ENCODE measurements at regions not wholly inside any gene's neighbourhood (a gene's known extent, or its start where the extent isn't known, plus 50 kb on each side); places are given as distances from the start of the nearest gene placed in this dataset.

DNA sequence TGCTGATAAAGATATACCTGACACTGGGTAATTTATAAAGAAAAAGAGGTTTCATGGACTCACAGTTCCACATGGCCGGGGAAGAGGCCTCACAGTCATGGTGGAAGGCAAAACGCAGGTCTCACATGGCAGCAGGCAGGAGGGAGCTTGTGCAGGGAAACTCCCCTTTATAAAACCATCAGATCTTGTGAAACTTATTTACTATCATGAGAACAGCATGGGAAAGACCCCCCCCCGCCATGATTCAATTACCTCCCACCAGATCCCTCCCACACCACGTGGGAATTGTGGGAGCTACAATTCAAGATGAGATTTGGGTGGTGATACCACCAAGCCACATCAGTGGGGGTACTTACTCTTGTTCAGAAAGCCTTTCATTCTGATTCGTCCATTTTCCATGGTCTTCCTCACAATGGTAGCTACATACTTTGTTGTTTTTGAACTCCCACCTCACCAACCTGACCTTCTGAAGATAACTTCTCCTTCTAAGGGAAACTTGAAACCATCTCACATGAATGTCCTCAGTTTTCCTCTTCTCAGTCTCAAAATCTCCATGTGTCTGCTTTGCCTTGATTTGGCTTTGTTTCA is 275.6 kb upstream of the PROK2 start:
- no peaks in the 10 kb centered on the region for H4K20me1 ChIP-seq (ENCODE audit: insufficient read depth)
- no peaks in the 10 kb centered on the region for H3K79me2 ChIP-seq (ENCODE audit: low read depth)
- H3K27ac ChIP-seq, result no peak overlapping the region
- H2AFZ ChIP-seq, result no peak overlapping the region
- no peaks in the 10 kb centered on the region for H3K36me3 ChIP-seq (ENCODE audit: low read depth)
- intact Hi-C loops (cut with micrococcal nuclease; ENCODE audit: unreplicated experiment), result no loop called here
- DNase-seq, result no peak
- H3K4me3 ChIP-seq, result no peak overlapping the region
- H3F3A ChIP-seq (ENCODE audit: insufficient read depth, low read depth), result no peaks in the 10 kb centered on the region
- no TSS peak for BruUV-seq (replicated peaks)
- ChIA-PET POLR2A (ENCODE audit: unreplicated experiment) (no interaction called here), CTCF (no interaction called here)
- H3K9me3 ChIP-seq (ENCODE audit: insufficient read depth, low read depth), result no peaks in the 10 kb centered on the region
- no peaks in the 10 kb centered on the region for H3K9me2 ChIP-seq (ENCODE audit: insufficient read depth)
- H3K4me1 ChIP-seq (replicated peaks; ENCODE audit: insufficient read depth), result no peaks in the 10 kb centered on the region
- TF ChIP-seq, protein P1, sequence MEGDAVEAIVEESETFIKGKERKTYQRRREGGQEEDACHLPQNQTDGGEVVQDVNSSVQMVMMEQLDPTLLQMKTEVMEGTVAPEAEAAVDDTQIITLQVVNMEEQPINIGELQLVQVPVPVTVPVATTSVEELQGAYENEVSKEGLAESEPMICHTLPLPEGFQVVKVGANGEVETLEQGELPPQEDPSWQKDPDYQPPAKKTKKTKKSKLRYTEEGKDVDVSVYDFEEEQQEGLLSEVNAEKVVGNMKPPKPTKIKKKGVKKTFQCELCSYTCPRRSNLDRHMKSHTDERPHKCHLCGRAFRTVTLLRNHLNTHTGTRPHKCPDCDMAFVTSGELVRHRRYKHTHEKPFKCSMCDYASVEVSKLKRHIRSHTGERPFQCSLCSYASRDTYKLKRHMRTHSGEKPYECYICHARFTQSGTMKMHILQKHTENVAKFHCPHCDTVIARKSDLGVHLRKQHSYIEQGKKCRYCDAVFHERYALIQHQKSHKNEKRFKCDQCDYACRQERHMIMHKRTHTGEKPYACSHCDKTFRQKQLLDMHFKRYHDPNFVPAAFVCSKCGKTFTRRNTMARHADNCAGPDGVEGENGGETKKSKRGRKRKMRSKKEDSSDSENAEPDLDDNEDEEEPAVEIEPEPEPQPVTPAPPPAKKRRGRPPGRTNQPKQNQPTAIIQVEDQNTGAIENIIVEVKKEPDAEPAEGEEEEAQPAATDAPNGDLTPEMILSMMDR (conservative IDR thresholded peaks at IDR 0.05), result no peak
- no peak for TF ChIP-seq EZH2 (IDR thresholded peaks at IDR 0.05; ENCODE audit: low read depth)
- no peaks in the 10 kb centered on the region for H3K27me3 ChIP-seq (ENCODE audit: insufficient read depth, low read depth)
- no peak overlapping the region for H3K4me2 ChIP-seq

- Histone ChIP-seq H3K4me2 (no peak overlapping the region), H3K9me2 (ENCODE audit: insufficient read depth) (no peaks in the 10 kb centered on the region), H3K79me2 (ENCODE audit: low read depth) (no peaks in the 10 kb centered on the region), H3K9me3 (ENCODE audit: insufficient read depth, low read depth) (no peaks in the 10 kb centered on the region), H3K27me3 (ENCODE audit: insufficient read depth, low read depth) (no peaks in the 10 kb centered on the region), H3K4me1 (replicated peaks; ENCODE audit: insufficient read depth) (no peaks in the 10 kb centered on the region), H3K4me3 (no peak overlapping the region), H3F3A (ENCODE audit: insufficient read depth, low read depth) (no peaks in the 10 kb centered on the region), H3K36me3 (ENCODE audit: low read depth) (no peaks in the 10 kb centered on the region), H4K20me1 (ENCODE audit: insufficient read depth) (no peaks in the 10 kb centered on the region), H3K27ac (no peak overlapping the region), H2AFZ (no peak overlapping the region)
- no peak for DNase-seq
- no peak for TF ChIP-seq EZH2 (IDR thresholded peaks at IDR 0.05; ENCODE audit: low read depth)
- TF ChIP-seq, protein P1 (conservative IDR thresholded peaks at IDR 0.05), result no peak
- BruUV-seq (replicated peaks), result no TSS peak
- CTCF ChIA-PET, result no interaction called here
- POLR2A ChIA-PET (ENCODE audit: unreplicated experiment), result interaction anchor here (0.7 kb wide), 1 partner anchor 688 kb away, joined by 6 read pairs; no protein-coding TSS in a partner anchor
- intact Hi-C loops (cut with micrococcal nuclease; ENCODE audit: unreplicated experiment), result no loop called here
Observed at GRCh38 chr3:72058493-72059081, 273.6 kb upstream of the PROK2 start.

DNA sequence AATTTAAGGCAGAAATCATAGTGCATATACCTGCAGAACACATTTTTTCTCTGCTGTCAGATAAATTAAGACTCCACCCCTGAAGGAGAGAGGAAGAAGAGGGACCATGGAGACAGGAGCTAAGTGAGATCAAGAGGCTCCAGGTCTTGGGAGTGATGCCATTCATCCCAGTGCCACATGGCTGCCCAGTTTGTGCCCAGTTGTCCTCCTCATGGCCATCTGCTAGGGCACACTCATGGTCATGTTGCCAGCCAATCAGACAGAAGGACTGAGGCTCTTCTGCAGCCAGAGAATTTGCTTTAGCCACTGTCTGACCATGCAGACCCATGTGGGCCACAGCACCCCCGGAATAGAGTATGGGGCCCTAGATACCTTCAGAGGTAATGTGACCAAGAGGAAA is 270.5 kb upstream of the PROK2 start:
- Histone ChIP-seq H3K4me3 (no peak overlapping the region), H3K79me2 (ENCODE audit: low read depth) (no peaks in the 10 kb centered on the region), H4K20me1 (ENCODE audit: insufficient read depth) (no peaks in the 10 kb centered on the region), H3K4me1 (replicated peaks; ENCODE audit: insufficient read depth) (no peaks in the 10 kb centered on the region), H3K9me2 (ENCODE audit: insufficient read depth) (no peaks in the 10 kb centered on the region), H3F3A (ENCODE audit: insufficient read depth, low read depth) (no peaks in the 10 kb centered on the region), H3K4me2 (no peak overlapping the region), H3K27me3 (ENCODE audit: insufficient read depth, low read depth) (no peaks in the 10 kb centered on the region), H3K9me3 (ENCODE audit: insufficient read depth, low read depth) (no peaks in the 10 kb centered on the region), H3K27ac (no peak overlapping the region), H3K36me3 (ENCODE audit: low read depth) (no peaks in the 10 kb centered on the region), H2AFZ (no peak overlapping the region)
- TF ChIP-seq, protein P1 (conservative IDR thresholded peaks at IDR 0.05), result no peak
- TF ChIP-seq EZH2 (IDR thresholded peaks at IDR 0.05; ENCODE audit: low read depth), result no peak
- no peak for DNase-seq
- ChIA-PET POLR2A (ENCODE audit: unreplicated experiment) (no interaction called here), CTCF (no interaction called here)
- intact Hi-C loops (cut with micrococcal nuclease; ENCODE audit: unreplicated experiment), result no loop called here
- no TSS peak for BruUV-seq (replicated peaks)
